Neural cell (in vitro differentiated cells): ENCODE measurements at regions not wholly inside any gene's neighbourhood (a gene's known extent, or its start where the extent isn't known, plus 50 kb on each side); places are given as distances from the start of the nearest gene placed in this dataset.

Experiments
- CTCF ChIP-seq: fragments of 450-650 bp; IDR thresholded peaks from 2 replicates; pipeline ENCODE4 v1.5.1; 2014; ENCODE audit warnings: antibody characterized with exemption, mild to moderate bottlenecking, moderate library complexity; ENCODE audit not compliant: poor library complexity, severe bottlenecking
- POLR2AphosphoS5 ChIP-seq: IDR thresholded peaks from 2 replicates; pipeline ENCODE4 v1.6.1; 2012
- RAD21 ChIP-seq: fragments of 450-650 bp; conservative IDR thresholded peaks from 2 replicates; pipeline ENCODE4 v1.6.1; 2014; ENCODE audit warnings: antibody characterized with exemption, mild to moderate bottlenecking, moderate library complexity
- REST ChIP-seq: IDR thresholded peaks from 2 replicates; pipeline ENCODE4 v1.6.1; 2012; ENCODE audit warnings: borderline replicate concordance

GRCh38 chr20:58077282-58077681 is 151.2 kb downstream of the ANKRD60 start:
- TF ChIP-seq REST (no peak), CTCF (no peak), POLR2AphosphoS5 (no peak), RAD21 (no peak)
